ENCODE measurements at regions not wholly inside any gene's neighbourhood (a gene's known extent, or its start where the extent isn't known, plus 50 kb on each side); places are given as distances from the start of the nearest gene placed in this dataset.

DNA sequence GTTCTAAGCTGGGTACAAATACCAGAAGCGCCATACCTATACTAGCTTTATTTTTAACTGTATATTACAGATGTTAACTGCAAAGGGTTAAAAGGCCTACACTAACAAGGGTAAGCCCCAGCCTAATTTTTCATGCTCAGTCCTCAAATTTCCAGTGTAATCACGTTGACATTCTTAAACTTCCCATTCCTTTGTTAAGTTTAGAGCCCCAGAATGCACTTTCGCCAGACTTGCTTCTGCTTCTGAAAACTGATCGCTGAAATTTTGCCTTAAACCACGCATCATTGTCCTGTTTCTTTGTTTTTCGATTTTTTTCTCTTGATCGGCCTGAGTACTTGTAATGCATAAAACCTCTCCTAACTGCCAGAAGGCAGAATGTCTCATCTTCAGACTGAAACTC lies 2141.9 kb upstream of the AGA start:
- TF ChIP-seq NFIC (IDR thresholded peaks at IDR 0.05; ENCODE audit: low read depth, low read length) (no peak), POLR2A (IDR thresholded peaks at IDR 0.05; ENCODE audit: low read depth, low read length) (no peak)

Data from GM12878 (cell line).